Fibroblast of lung (primary cell): ENCODE measurements at regions not wholly inside any gene's neighbourhood (a gene's known extent, or its start where the extent isn't known, plus 50 kb on each side); places are given as distances from the start of the nearest gene placed in this dataset.

Experiments used
- DNase-seq, 2 donors: peaks; one replicate each; pipeline versions ENCODE4 v3.0.0 to v3.0.0-alpha.2; 2010; ENCODE audit warnings: low read depth in 2 of 2
- H2AFZ ChIP-seq: 2 replicates; pipeline ENCODE4 v1.5.1; 2012; ENCODE audit warnings: low read length, control low read depth, inconsistent platforms
- H3K27ac ChIP-seq: 2 replicates; pipeline ENCODE4 v1.5.1; 2011; ENCODE audit warnings: low read length, control low read depth; ENCODE audit not compliant: insufficient read depth
- H3K27me3 ChIP-seq: 2 replicates; pipeline ENCODE4 v1.5.1; 2011; ENCODE audit warnings: mild to moderate bottlenecking, low read length; ENCODE audit not compliant: control insufficient read depth, insufficient read depth
- H3K36me3 ChIP-seq: 2 replicates; pipeline ENCODE4 v1.5.1; 2011; ENCODE audit warnings: low read length; ENCODE audit not compliant: control insufficient read depth, insufficient read depth
- H3K4me1 ChIP-seq: 2 replicates; pipeline ENCODE4 v1.5.1; 2011; ENCODE audit warnings: low read length; ENCODE audit not compliant: control insufficient read depth, insufficient read depth; ENCODE audit errors: extremely low read depth
- H3K4me2 ChIP-seq: 2 replicates; pipeline ENCODE4 v1.5.1; 2011; ENCODE audit warnings: low read length, control low read depth; ENCODE audit not compliant: insufficient read depth; ENCODE audit errors: extremely low read depth
- H3K4me3 ChIP-seq, 4 experiments: fragments of 200-600 bp in 1 of 4; sonication (generic) in 1 of 4; replicated peaks in 1 of 4; 2 replicates each; pipeline ENCODE4 v1.5.1; 2011 to 2016; ENCODE audit warnings: low read length in 4 of 4, low read depth in 3 of 4, mild to moderate bottlenecking in 3 of 4, control low read depth in 2 of 4, inconsistent platforms in 1 of 4, mixed read lengths in 1 of 4; ENCODE audit not compliant: insufficient read depth in 1 of 4; ENCODE audit errors: control extremely low read depth in 1 of 4
- H3K79me2 ChIP-seq: 2 replicates; pipeline ENCODE4 v1.5.1; 2012; ENCODE audit warnings: mild to moderate bottlenecking, low read length, inconsistent platforms; ENCODE audit not compliant: control insufficient read depth, insufficient read depth
- H3K9ac ChIP-seq: 2 replicates; pipeline ENCODE4 v1.5.1; 2011; ENCODE audit warnings: mild to moderate bottlenecking, low read length, control low read depth; ENCODE audit not compliant: insufficient read depth
- H3K9me3 ChIP-seq: 2 replicates; pipeline ENCODE4 v1.5.1; 2012; ENCODE audit warnings: low read depth, low read length; ENCODE audit not compliant: control insufficient read depth, insufficient read depth
- H4K20me1 ChIP-seq: 2 replicates; pipeline ENCODE4 v1.5.1; 2011; ENCODE audit warnings: low read length; ENCODE audit not compliant: control insufficient read depth, insufficient read depth; ENCODE audit errors: extremely low read depth
- CTCF ChIP-seq, 2 donors: IDR thresholded peaks in 1 of 2; conservative IDR thresholded peaks in 1 of 2; 1 replicate in 1 of 2; 2 replicates in 1 of 2; pipeline ENCODE4 v1.5.1; 2011 to 2012; ENCODE audit warnings: low read length in 2 of 2, control low read depth in 1 of 2, inconsistent platforms in 1 of 2, low read depth in 1 of 2, mild to moderate bottlenecking in 1 of 2
- EZH2 ChIP-seq: IDR thresholded peaks from 2 replicates; pipeline ENCODE4 v1.5.1; 2012; ENCODE audit warnings: low read length, control low read depth, mild to moderate bottlenecking; ENCODE audit errors: missing control alignments

- Histone ChIP-seq H4K20me1 (no peaks in the 10 kb centered on the region), H3K9me3 (no peaks in the 10 kb centered on the region), H2AFZ (no peak overlapping the region), H3K27ac (no peak overlapping the region), H3K27me3 (no peaks in the 10 kb centered on the region), H3K4me1 (no peaks in the 10 kb centered on the region), H3K79me2 (no peaks in the 10 kb centered on the region), H3K4me2 (no peak overlapping the region), H3K9ac (no peak overlapping the region), H3K36me3 (no peaks in the 10 kb centered on the region), H3K4me3 (no peak overlapping the region)
- peak; percentile 34 to 69 for TF ChIP-seq CTCF (conservative IDR thresholded peaks at IDR 0.05 in 1 of 2, IDR thresholded peaks at IDR 0.05 in 1 of 2; ENCODE audit: low read depth in 1 of 2, low read length in 2 of 2)
- TF ChIP-seq EZH2 = no peak
- peak in 1 of 2 donors; percentile 74 for DNase-seq
These were observed 442.6 kb upstream of the PDZRN3 start for GRCh38 chr3:74067296-74067695.

DNA sequence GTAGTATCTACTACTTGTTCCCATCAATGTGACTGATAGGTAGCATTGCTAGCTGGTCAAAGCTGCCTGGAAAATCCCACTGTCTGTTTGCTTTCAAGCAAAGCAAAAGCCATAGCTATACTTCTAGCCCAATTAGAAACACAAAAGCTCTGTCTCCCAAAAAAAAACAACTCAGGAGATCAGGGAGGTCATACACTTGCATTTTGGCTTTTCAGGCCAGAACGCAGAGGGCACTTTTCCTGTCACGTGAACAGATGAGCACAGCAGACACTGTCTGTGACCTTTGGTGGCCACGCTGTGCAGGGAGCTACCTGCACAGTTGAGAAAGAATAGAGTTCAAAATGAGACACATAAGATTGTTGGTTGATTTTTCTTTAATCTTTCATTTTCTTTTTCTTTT is 441.7 kb upstream of the PDZRN3 start:
- no peak overlapping the region for H3K4me2 ChIP-seq
- H4K20me1 ChIP-seq = no peaks in the 10 kb centered on the region
- no peak overlapping the region for H3K9ac ChIP-seq
- TF ChIP-seq EZH2 (no peak), CTCF (conservative IDR thresholded peaks at IDR 0.05 in 1 of 2, IDR thresholded peaks at IDR 0.05 in 1 of 2; ENCODE audit: low read depth in 1 of 2, low read length in 2 of 2) (no peak)
- H3K79me2 ChIP-seq = no peaks in the 10 kb centered on the region
- H3K4me1 ChIP-seq = no peaks in the 10 kb centered on the region
- no peak overlapping the region for H3K4me3 ChIP-seq
- H3K27ac ChIP-seq = no peak overlapping the region
- DNase-seq = no peak
- no peak overlapping the region for H2AFZ ChIP-seq
- no peaks in the 10 kb centered on the region for H3K9me3 ChIP-seq
- no peaks in the 10 kb centered on the region for H3K36me3 ChIP-seq
- H3K27me3 ChIP-seq = no peaks in the 10 kb centered on the region

DNA sequence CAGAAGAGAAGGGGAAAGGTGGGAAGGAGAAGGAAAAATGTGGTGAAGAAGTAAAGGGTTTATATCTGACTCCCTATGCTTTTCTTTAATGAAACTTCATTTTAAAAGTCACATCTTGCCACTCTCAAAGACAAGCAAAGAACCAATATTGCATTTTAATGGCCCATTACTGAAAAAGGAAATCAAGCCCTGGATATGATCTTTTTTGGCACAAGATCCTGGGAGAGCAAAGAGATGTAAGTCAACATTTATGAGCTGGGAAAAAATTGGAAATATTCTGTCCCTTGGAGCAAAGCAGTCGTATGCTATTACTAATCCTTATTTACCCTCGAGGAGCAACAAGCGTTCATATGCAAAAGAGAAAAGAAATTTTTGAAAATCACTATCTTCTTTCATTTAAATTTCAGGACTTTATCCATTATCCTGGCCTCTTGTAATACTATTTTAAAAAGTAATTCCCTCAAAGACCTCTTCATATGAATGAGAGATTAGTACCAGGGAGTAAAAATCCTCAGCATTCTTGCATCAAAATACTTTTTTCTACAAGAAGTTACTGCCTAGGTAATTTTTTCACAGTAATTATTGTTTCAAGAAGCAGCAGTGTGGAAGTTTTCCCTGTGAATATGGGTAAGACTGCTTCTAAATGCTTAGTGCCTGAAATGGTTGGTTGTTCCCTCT is 435.3 kb upstream of the PDZRN3 start:
- no peak for DNase-seq
- Histone ChIP-seq H3K36me3 (no peaks in the 10 kb centered on the region), H3K27ac (no peak overlapping the region), H3K9ac (no peak overlapping the region), H4K20me1 (no peaks in the 10 kb centered on the region), H3K79me2 (no peaks in the 10 kb centered on the region), H3K4me1 (no peaks in the 10 kb centered on the region), H3K9me3 (no peaks in the 10 kb centered on the region), H3K27me3 (peaks cover 2% of the 10 kb centered on the region), H3K4me2 (no peak overlapping the region), H3K4me3 (no peak overlapping the region), H2AFZ (no peak overlapping the region)
- TF ChIP-seq EZH2 (no peak), CTCF (conservative IDR thresholded peaks at IDR 0.05 in 1 of 2, IDR thresholded peaks at IDR 0.05 in 1 of 2; ENCODE audit: low read depth in 1 of 2, low read length in 2 of 2) (no peak)
